NT2/D1 (cell line): ENCODE measurements at regions not wholly inside any gene's neighbourhood (a gene's known extent, or its start where the extent isn't known, plus 50 kb on each side); places are given as distances from the start of the nearest gene placed in this dataset.

Experiments
- YY1 ChIP-seq: IDR thresholded peaks from 2 replicates; pipeline ENCODE4 v1.6.1; 2011; ENCODE audit not compliant: insufficient read length, insufficient read depth
- ZNF274 ChIP-seq: IDR thresholded peaks from 2 replicates; pipeline ENCODE4 v1.6.1; 2011; ENCODE audit warnings: mild to moderate bottlenecking, low read depth, low read length

DNA sequence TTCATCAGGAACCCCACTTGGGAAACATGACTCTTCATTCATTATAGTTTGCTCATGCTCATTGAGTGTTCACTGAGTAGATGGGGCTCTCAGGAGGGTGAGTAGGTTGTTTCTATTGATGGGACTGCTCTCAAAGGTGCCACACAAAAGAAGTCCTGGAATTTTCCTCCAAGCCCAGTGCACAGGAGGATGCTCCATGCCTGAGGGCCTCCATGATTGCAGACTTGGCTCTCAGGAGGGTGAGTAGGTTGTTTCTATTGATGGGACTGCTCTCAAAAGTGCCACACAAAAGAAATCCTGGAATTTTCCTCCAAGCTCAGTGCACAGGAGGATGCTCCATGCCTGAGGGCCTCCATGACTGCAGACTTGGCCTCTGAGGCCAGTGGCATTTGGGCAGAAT is 108.5 kb downstream of the ZNF674 start:
- TF ChIP-seq ZNF274 (no peak), YY1 (no peak)
